ENCODE measurements at regions not wholly inside any gene's neighbourhood (a gene's known extent, or its start where the extent isn't known, plus 50 kb on each side); places are given as distances from the start of the nearest gene placed in this dataset.
"Not testable (repeated sequence)": the region's sequence is repeated elsewhere in the genome, so short reads cannot be mapped to it uniquely, and the experiment has no call there.

DNA sequence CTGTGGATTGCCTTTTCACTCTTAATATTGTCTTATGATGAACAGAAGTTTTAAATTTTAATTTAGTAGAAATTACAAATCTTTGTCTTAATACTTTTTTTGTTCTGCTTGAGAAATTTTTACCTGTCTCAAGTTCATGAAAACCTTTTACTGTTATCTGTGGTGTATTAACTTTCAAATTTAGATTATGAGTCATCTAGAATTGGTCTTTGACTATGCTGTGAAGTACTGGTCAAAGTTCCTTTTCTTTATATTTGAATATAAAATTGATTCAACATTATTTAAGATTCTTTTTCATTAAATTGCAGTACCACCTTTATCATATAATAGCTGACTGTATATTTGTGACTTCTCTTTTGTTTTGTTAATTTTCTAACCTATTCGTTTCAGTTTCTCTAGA is 1385.5 kb upstream of the ZEB2 start:
- Histone ChIP-seq H3K4me1 (ENCODE audit: insufficient read depth, low read length, poor library complexity, severe bottlenecking) (no peaks in the 10 kb centered on the region), H3K9me3 (ENCODE audit: low read depth, low read length, poor library complexity, severe bottlenecking) (no peaks in the 10 kb centered on the region), H3K4me3 (ENCODE audit: low read depth, low read length, poor library complexity, severe bottlenecking) (no peak overlapping the region), H3K36me3 (ENCODE audit: insufficient read depth, low read length, poor library complexity, severe bottlenecking) (no peaks in the 10 kb centered on the region), H3K27ac (ENCODE audit: low read depth, low read length, poor library complexity, severe bottlenecking) (no peak overlapping the region), H3K27me3 (replicated peaks; ENCODE audit: insufficient read depth, low read depth, low read length, poor library complexity) (no peaks in the 10 kb centered on the region)
- no peak for TF ChIP-seq EZH2 (IDR thresholded peaks at IDR 0.05; ENCODE audit: borderline replicate concordance, low read depth, low read length, poor library complexity, severe bottlenecking)
- TF ChIP-seq, protein P1, sequence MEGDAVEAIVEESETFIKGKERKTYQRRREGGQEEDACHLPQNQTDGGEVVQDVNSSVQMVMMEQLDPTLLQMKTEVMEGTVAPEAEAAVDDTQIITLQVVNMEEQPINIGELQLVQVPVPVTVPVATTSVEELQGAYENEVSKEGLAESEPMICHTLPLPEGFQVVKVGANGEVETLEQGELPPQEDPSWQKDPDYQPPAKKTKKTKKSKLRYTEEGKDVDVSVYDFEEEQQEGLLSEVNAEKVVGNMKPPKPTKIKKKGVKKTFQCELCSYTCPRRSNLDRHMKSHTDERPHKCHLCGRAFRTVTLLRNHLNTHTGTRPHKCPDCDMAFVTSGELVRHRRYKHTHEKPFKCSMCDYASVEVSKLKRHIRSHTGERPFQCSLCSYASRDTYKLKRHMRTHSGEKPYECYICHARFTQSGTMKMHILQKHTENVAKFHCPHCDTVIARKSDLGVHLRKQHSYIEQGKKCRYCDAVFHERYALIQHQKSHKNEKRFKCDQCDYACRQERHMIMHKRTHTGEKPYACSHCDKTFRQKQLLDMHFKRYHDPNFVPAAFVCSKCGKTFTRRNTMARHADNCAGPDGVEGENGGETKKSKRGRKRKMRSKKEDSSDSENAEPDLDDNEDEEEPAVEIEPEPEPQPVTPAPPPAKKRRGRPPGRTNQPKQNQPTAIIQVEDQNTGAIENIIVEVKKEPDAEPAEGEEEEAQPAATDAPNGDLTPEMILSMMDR (conservative IDR thresholded peaks at IDR 0.05; ENCODE audit: low read depth, low read length): no peak
- CTCF ChIA-PET: no interaction called here
- BruUV-seq (replicated peaks): no TSS peak
- DNase-seq (ENCODE audit: low spot score): no peak
- intact Hi-C loops (cut with micrococcal nuclease; ENCODE audit: unreplicated experiment): no loop called here
- POLR2A ChIA-PET (ENCODE audit: low non-redundant PET): no interaction called here

DNA sequence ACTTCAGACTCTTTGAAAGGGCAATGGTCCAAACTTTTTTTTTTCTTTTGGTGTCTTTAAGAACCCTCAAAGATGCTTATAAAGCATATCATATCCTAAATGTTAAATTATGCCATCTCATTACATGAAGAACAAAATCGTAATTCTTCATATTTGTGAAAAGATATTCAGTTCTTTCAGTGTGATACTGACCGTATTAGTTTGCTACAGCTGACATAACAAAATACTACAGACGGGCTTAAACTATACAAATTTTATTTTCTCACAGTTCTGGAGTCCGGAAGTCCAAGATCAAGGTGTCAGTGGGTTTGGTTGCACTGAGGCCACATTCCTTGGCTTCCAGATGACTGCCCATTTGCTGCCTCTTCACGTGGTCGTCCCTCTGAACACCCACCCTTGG is 1377.2 kb upstream of the ZEB2 start:
- POLR2A ChIA-PET (ENCODE audit: low non-redundant PET): no interaction called here

DNA sequence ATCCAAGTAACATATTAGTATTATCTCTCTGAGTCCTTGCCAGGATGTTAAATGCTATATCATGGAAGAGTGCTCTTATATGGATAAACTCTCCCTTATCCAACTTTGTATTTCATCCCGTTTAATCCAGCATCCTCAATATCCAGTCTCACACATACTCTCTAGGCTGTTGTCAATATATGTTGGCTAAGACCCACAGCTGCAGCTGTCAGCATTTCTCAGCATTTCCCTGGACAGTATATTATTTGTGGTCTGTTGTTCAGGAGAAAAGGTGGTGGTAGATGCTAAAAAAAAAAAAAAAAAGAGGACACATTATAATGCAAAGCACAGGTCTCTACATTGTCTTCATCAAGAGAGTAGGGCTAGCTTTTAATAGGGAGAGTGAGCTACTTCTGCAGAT is 1368.0 kb upstream of the ZEB2 start:
- Histone ChIP-seq H3K9me3 (ENCODE audit: low read depth, low read length, poor library complexity, severe bottlenecking) (no peaks in the 10 kb centered on the region), H3K27ac (ENCODE audit: low read depth, low read length, poor library complexity, severe bottlenecking) (no peak overlapping the region), H3K4me1 (ENCODE audit: insufficient read depth, low read length, poor library complexity, severe bottlenecking) (no peaks in the 10 kb centered on the region), H3K27me3 (replicated peaks; ENCODE audit: insufficient read depth, low read depth, low read length, poor library complexity) (no peaks in the 10 kb centered on the region), H3K4me3 (ENCODE audit: low read depth, low read length, poor library complexity, severe bottlenecking) (no peak overlapping the region), H3K36me3 (ENCODE audit: insufficient read depth, low read length, poor library complexity, severe bottlenecking) (no peaks in the 10 kb centered on the region)
- intact Hi-C loops (cut with micrococcal nuclease; ENCODE audit: unreplicated experiment): no loop called here
- no TSS peak for BruUV-seq (replicated peaks)
- DNase-seq (ENCODE audit: low spot score): no peak
- ChIA-PET CTCF (no interaction called here), POLR2A (ENCODE audit: low non-redundant PET) (no interaction called here)
- TF ChIP-seq EZH2 (IDR thresholded peaks at IDR 0.05; ENCODE audit: borderline replicate concordance, low read depth, low read length, poor library complexity, severe bottlenecking): no peak
- TF ChIP-seq, protein P1 (conservative IDR thresholded peaks at IDR 0.05; ENCODE audit: low read depth, low read length): no peak

More for the DNA sequence above, 1377.2 kb upstream of the ZEB2 start:
- Histone ChIP-seq H3K27me3 (replicated peaks; ENCODE audit: insufficient read depth, low read depth, low read length, poor library complexity) (no peaks in the 10 kb centered on the region), H3K36me3 (ENCODE audit: insufficient read depth, low read length, poor library complexity, severe bottlenecking) (no peaks in the 10 kb centered on the region), H3K4me3 (ENCODE audit: low read depth, low read length, poor library complexity, severe bottlenecking) (no peak overlapping the region), H3K4me1 (ENCODE audit: insufficient read depth, low read length, poor library complexity, severe bottlenecking) (no peaks in the 10 kb centered on the region), H3K9me3 (ENCODE audit: low read depth, low read length, poor library complexity, severe bottlenecking) (no peaks in the 10 kb centered on the region), H3K27ac (ENCODE audit: low read depth, low read length, poor library complexity, severe bottlenecking) (no peak overlapping the region)
- no peak for DNase-seq (ENCODE audit: low spot score)
- CTCF ChIA-PET: no interaction called here
- TF ChIP-seq, protein P1 (conservative IDR thresholded peaks at IDR 0.05; ENCODE audit: low read depth, low read length): no peak
- TF ChIP-seq EZH2 (IDR thresholded peaks at IDR 0.05; ENCODE audit: borderline replicate concordance, low read depth, low read length, poor library complexity, severe bottlenecking): no peak
- no TSS peak for BruUV-seq (replicated peaks)
- intact Hi-C loops (cut with micrococcal nuclease; ENCODE audit: unreplicated experiment): no loop called here

DNA sequence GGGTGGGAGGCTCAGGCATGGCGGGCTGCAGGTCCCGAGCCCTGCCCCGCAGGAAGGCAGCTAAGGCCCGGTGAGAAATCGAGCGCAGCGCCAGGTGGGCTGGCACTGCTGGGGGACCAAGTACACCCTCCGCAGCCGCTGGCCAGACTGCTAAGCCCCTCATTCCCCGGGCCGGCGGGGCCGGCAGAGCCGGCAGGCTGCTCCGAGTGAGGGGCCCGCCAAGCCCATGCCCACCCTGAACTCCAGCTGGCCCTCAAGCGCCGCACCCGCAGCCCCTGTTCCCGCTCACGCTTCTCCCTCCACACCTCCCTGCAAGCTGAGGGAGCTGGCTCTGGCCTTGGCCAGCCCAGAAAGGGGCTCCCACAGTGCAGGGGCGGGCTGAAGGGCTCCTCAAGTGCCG is 1361.1 kb upstream of the ZEB2 start:
- H3K27ac ChIP-seq (ENCODE audit: low read depth, low read length, poor library complexity, severe bottlenecking); H3K36me3 ChIP-seq (ENCODE audit: insufficient read depth, low read length, poor library complexity, severe bottlenecking); intact Hi-C loops (cut with micrococcal nuclease; ENCODE audit: unreplicated experiment); POLR2A ChIA-PET (ENCODE audit: low non-redundant PET); H3K4me3 ChIP-seq (ENCODE audit: low read depth, low read length, poor library complexity, severe bottlenecking); DNase-seq (ENCODE audit: low spot score); H3K27me3 ChIP-seq (replicated peaks; ENCODE audit: insufficient read depth, low read depth, low read length, poor library complexity); BruUV-seq (replicated peaks); CTCF ChIA-PET; H3K9me3 ChIP-seq (ENCODE audit: low read depth, low read length, poor library complexity, severe bottlenecking); H3K4me1 ChIP-seq (ENCODE audit: insufficient read depth, low read length, poor library complexity, severe bottlenecking): not testable (repeated sequence)
